K562 (cell line): ENCODE measurements at regions not wholly inside any gene's neighbourhood (a gene's known extent, or its start where the extent isn't known, plus 50 kb on each side); places are given as distances from the start of the nearest gene placed in this dataset.

Experiments
- ATAC-seq: fragments of 200-7000 bp; cut with Tn5 transposase; 3 replicates; pipeline ENCODE4 v1.9.1; 2020; ENCODE audit warnings: moderate library complexity
- BruUV-seq: library from RNA; stranded (reverse); fragments of 400-500 nt; replicated peaks from 2 replicates; lab custom pipeline; 2021; lab: Mats Ljungman, UMichigan
- CTCF ChIA-PET: fragments of 300-600 bp; formaldehyde crosslinking; extraction: SDS; loops from one replicate; lab custom pipeline; 2021; ENCODE audit warnings: low intra/inter-chr PET ratio; lab: Yijun Ruan, JAX
- POLR2A ChIA-PET: fragments of 300-600, 350-650 bp; sonication (Branson Sonifier 250); formaldehyde crosslinking; extraction: SDS; loops from one replicate; lab custom pipeline; 2021; ENCODE audit warnings: antibody characterized with exemption, inconsistent platforms; lab: Yijun Ruan, JAX
- DNase-seq, 4 experiments: peaks; one replicate each; pipeline versions ENCODE4 v3.0.0 to v3.0.0-alpha.2; 2011 to 2018; ENCODE audit warnings: low spot score in 3 of 4, mixed read lengths in 3 of 4; ENCODE audit errors: extremely low read depth in 1 of 4
- FAIRE-seq: peaks from 2 replicates; lab custom pipeline; 2011; peaks lifted over from hg19 to GRCh38; lab: Jason Lieb, UNC
- H2AFZ ChIP-seq: 2 replicates; pipeline ENCODE4 v1.6.0; 2011; ENCODE audit warnings: low read depth, low read length, control low read depth, inconsistent platforms
- H3K27ac ChIP-seq: fragments of 200-600 bp; 3 replicates; pipeline ENCODE4 v1.8.0; 2011; ENCODE audit warnings: low read depth, mild to moderate bottlenecking, control low read depth, inconsistent platforms, low read length, moderate library complexity, mixed read lengths; ENCODE audit errors: extremely low read depth
- H3K27me3 ChIP-seq, 2 experiments: fragments of 300-600 bp in 1 of 2; 2 replicates in 1 of 2; 3 replicates in 1 of 2; pipeline versions ENCODE4 v1.6.0 to v1.8.0; 2011; ENCODE audit warnings: inconsistent platforms in 2 of 2, low read length in 2 of 2, mild to moderate bottlenecking in 1 of 2, mixed read lengths in 1 of 2, moderate library complexity in 1 of 2; ENCODE audit not compliant: control insufficient read depth in 2 of 2, insufficient read depth in 2 of 2
- H3K36me3 ChIP-seq: fragments of 300-600 bp; 3 replicates; pipeline ENCODE4 v1.8.0; 2011; ENCODE audit warnings: mild to moderate bottlenecking, low read length, inconsistent platforms; ENCODE audit not compliant: control insufficient read depth, insufficient read depth
- H3K4me1 ChIP-seq, 2 experiments: fragments of 200-600 bp in 1 of 2; replicated peaks in 1 of 2; 2 replicates in 1 of 2; 3 replicates in 1 of 2; pipeline versions ENCODE4 v1.5.1 to v1.8.0; 2011; ENCODE audit warnings: inconsistent platforms in 2 of 2, low read length in 2 of 2, mild to moderate bottlenecking in 1 of 2, mixed read lengths in 1 of 2, moderate library complexity in 1 of 2; ENCODE audit not compliant: control insufficient read depth in 2 of 2, insufficient read depth in 2 of 2
- H3K4me2 ChIP-seq: 2 replicates; pipeline ENCODE4 v1.6.1; 2011; ENCODE audit warnings: low read length, control low read depth, inconsistent platforms, mixed read lengths; ENCODE audit not compliant: insufficient read depth
- H3K4me3 ChIP-seq: fragments of 200-600 bp; sonication (generic), shearing (Covaris generic); 2 replicates; pipeline ENCODE4 v1.5.1; 2016; ENCODE audit warnings: control low read depth, inconsistent platforms
- H3K79me2 ChIP-seq: fragments of 200-600 bp; 3 replicates; pipeline ENCODE4 v1.8.0; 2011; ENCODE audit warnings: low read length, inconsistent platforms; ENCODE audit not compliant: control insufficient read depth, insufficient read depth
- H3K9ac ChIP-seq, 2 experiments: 2 replicates each; pipeline versions ENCODE4 v1.6.0 to v1.6.1; 2011; ENCODE audit warnings: low read depth in 2 of 2, low read length in 2 of 2, control low read depth in 1 of 2, inconsistent platforms in 1 of 2, mild to moderate bottlenecking in 1 of 2, mixed read lengths in 1 of 2; ENCODE audit not compliant: insufficient read depth in 1 of 2
- H3K9me1 ChIP-seq: one replicate; pipeline ENCODE4 v1.6.0; 2011; ENCODE audit warnings: inconsistent platforms, mild to moderate bottlenecking, low read length, moderate library complexity; ENCODE audit not compliant: control insufficient read depth, insufficient read depth
- H3K9me3 ChIP-seq: replicated peaks from 2 replicates; pipeline ENCODE4 v1.5.1; 2011; ENCODE audit warnings: low read depth, low read length, inconsistent platforms; ENCODE audit not compliant: control insufficient read depth, insufficient read depth
- H4K20me1 ChIP-seq: replicated peaks from 2 replicates; pipeline ENCODE4 v1.6.1; 2011; ENCODE audit warnings: low read length, inconsistent platforms, mixed read lengths; ENCODE audit not compliant: control insufficient read depth, insufficient read depth
- CGGBP1 ChIP-seq: fragments of 250-450 bp; sonication (Bioruptor Pico); IDR thresholded peaks from 2 replicates; pipeline ENCODE4 v1.9.0; 2021; ENCODE audit warnings: mild to moderate bottlenecking
- RB1 ChIP-seq: fragments of 450-650 bp; IDR thresholded peaks from 2 replicates; pipeline ENCODE4 v1.6.1; 2017; ENCODE audit warnings: low read depth, mild to moderate bottlenecking
- ZNF551 ChIP-seq: fragments of 250-450 bp; sonication (Bioruptor Pico); IDR thresholded peaks from 2 replicates; pipeline ENCODE4 v1.5.0; 2021; ENCODE audit warnings: mild to moderate bottlenecking, moderate library complexity
- WGBS: fragments of 100-300 bp; shearing (Covaris generic); methylation state at CpG from one replicate; pipeline ENCODE4 v1.1.6; 2016; ENCODE audit warnings: low coverage, mixed read lengths; ENCODE audit not compliant: insufficient coverage; ENCODE audit errors: missing lambda C conversion rate; 5-methylcytosine and 5-hydroxymethylcytosine counted together
- in situ Hi-C: fragments of 300-500 bp; cut with MboI; formaldehyde crosslinking; loops from 4 replicates; pipeline ENCODE4 v1.15.0; 2018; ENCODE audit warnings: inconsistent platforms, mixed read lengths
- intact Hi-C: fragments of 100-400 bp; cut with micrococcal nuclease; formaldehyde crosslinking; loops from 2 replicates; pipeline ENCODE4 v1.14.2; 2022
- TF ChIP-seq, protein P1 (sequence below), 2 experiments: fragments of 450-650 bp in 1 of 2; sonication (generic) in 1 of 2; formaldehyde crosslinking in 1 of 2; IDR thresholded peaks; 2 replicates each; pipeline versions ENCODE4 v1.7.1 to v1.9.0; 2016 to 2022; ENCODE audit warnings: inconsistent platforms in 1 of 2, mild to moderate bottlenecking in 1 of 2, missing genetic modification reagents in 1 of 2

GRCh38 chr2:57888463-57888862 lies 158.1 kb upstream of the VRK2 start:
- intact Hi-C loops (no loop called here), in situ Hi-C loops (no loop called here)
- no peak for ATAC-seq
- Histone ChIP-seq H3K27ac (no peak overlapping the region), H3K27me3 (no peaks in the 10 kb centered on the region), H3K9me1 (no peaks in the 10 kb centered on the region), H3K79me2 (no peaks in the 10 kb centered on the region), H3K36me3 (no peaks in the 10 kb centered on the region), H2AFZ (no peak overlapping the region), H3K4me1 (no peaks in the 10 kb centered on the region), H3K4me3 (no peak overlapping the region), H3K4me2 (no peak overlapping the region), H3K9me3 (no peaks in the 10 kb centered on the region), H3K9ac (no peak overlapping the region), H4K20me1 (no peaks in the 10 kb centered on the region)
- no TSS peak for BruUV-seq
- TF ChIP-seq ZNF551 (CRISPR knock-in tag) (no peak), RB1 (no peak), CGGBP1 (CRISPR knock-in tag) (no peak)
- TF ChIP-seq, protein P1, sequence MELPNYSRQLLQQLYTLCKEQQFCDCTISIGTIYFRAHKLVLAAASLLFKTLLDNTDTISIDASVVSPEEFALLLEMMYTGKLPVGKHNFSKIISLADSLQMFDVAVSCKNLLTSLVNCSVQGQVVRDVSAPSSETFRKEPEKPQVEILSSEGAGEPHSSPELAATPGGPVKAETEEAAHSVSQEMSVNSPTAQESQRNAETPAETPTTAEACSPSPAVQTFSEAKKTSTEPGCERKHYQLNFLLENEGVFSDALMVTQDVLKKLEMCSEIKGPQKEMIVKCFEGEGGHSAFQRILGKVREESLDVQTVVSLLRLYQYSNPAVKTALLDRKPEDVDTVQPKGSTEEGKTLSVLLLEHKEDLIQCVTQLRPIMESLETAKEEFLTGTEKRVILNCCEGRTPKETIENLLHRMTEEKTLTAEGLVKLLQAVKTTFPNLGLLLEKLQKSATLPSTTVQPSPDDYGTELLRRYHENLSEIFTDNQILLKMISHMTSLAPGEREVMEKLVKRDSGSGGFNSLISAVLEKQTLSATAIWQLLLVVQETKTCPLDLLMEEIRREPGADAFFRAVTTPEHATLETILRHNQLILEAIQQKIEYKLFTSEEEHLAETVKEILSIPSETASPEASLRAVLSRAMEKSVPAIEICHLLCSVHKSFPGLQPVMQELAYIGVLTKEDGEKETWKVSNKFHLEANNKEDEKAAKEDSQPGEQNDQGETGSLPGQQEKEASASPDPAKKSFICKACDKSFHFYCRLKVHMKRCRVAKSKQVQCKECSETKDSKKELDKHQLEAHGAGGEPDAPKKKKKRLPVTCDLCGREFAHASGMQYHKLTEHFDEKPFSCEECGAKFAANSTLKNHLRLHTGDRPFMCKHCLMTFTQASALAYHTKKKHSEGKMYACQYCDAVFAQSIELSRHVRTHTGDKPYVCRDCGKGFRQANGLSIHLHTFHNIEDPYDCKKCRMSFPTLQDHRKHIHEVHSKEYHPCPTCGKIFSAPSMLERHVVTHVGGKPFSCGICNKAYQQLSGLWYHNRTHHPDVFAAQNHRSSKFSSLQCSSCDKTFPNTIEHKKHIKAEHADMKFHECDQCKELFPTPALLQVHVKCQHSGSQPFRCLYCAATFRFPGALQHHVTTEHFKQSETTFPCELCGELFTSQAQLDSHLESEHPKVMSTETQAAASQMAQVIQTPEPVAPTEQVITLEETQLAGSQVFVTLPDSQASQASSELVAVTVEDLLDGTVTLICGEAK (IDR thresholded peaks at IDR 0.05): no peak
- TF ChIP-seq, protein P1 (CRISPR knock-in tag; IDR thresholded peaks at IDR 0.05): no peak
- POLR2A ChIA-PET: no interaction called here
- no peak for DNase-seq
- CTCF ChIA-PET: no interaction called here
- FAIRE-seq: no peak
- WGBS: 0% methylated on average over 3 of the region's 3 CpGs
